ENCODE measurements at regions not wholly inside any gene's neighbourhood (a gene's known extent, or its start where the extent isn't known, plus 50 kb on each side); places are given as distances from the start of the nearest gene placed in this dataset.
"Not testable (repeated sequence)": the region's sequence is repeated elsewhere in the genome, so short reads cannot be mapped to it uniquely, and the experiment has no call there.

GRCh38 chr3:107117922-107118536, 259.2 kb upstream of the CCDC54 start:
- DNase-seq: no peak

GRCh38 chr3:107124885-107125284, 252.4 kb upstream of the CCDC54 start:
- DNase-seq: no peak

GRCh38 chr3:107128946-107129345, 248.3 kb upstream of the CCDC54 start:
- no peak for DNase-seq

GRCh38 chr3:107130089-107130700, 247.0 kb upstream of the CCDC54 start:
- DNase-seq: no peak

GRCh38 chr3:107132674-107133073, 244.6 kb upstream of the CCDC54 start:
- no peak for DNase-seq

- DNase-seq: no peak
These were observed 243.3 kb upstream of the CCDC54 start for GRCh38 chr3:107133891-107134290.

- DNase-seq: no peak
These were observed 235.1 kb upstream of the CCDC54 start for GRCh38 chr3:107142171-107142570.

- no peak for DNase-seq
These were observed 234.3 kb upstream of the CCDC54 start for GRCh38 chr3:107142786-107143575.

GRCh38 chr3:107150675-107151074, 226.6 kb upstream of the CCDC54 start:
- no peak for DNase-seq

GRCh38 chr3:107153981-107154380, 223.3 kb upstream of the CCDC54 start:
- no peak for DNase-seq

- DNase-seq: no peak
These were observed 204.8 kb upstream of the CCDC54 start for GRCh38 chr3:107172411-107172810.

- DNase-seq: no peak
These were observed 192.9 kb upstream of the CCDC54 start for GRCh38 chr3:107184375-107184774.

- DNase-seq: no peak
These were observed 189.0 kb upstream of the CCDC54 start for GRCh38 chr3:107188262-107188661.

GRCh38 chr3:107189158-107189791, 188.0 kb upstream of the CCDC54 start:
- DNase-seq: no peak

- DNase-seq: no peak
These were observed 184.1 kb upstream of the CCDC54 start for GRCh38 chr3:107193116-107193515.

GRCh38 chr3:107198581-107199181, 178.6 kb upstream of the CCDC54 start:
- no peak for DNase-seq

- DNase-seq: no peak
These were observed 176.1 kb upstream of the CCDC54 start for GRCh38 chr3:107201146-107201545.

GRCh38 chr3:107202885-107203284, 174.4 kb upstream of the CCDC54 start:
- not testable (repeated sequence) for DNase-seq

GRCh38 chr3:107204121-107204520, 173.1 kb upstream of the CCDC54 start:
- DNase-seq: no peak

- DNase-seq: no peak
These were observed 171.9 kb upstream of the CCDC54 start for GRCh38 chr3:107205358-107205757.

- no peak for DNase-seq
These were observed 171.1 kb upstream of the CCDC54 start for GRCh38 chr3:107206141-107206540.

GRCh38 chr3:107206945-107207344, 170.3 kb upstream of the CCDC54 start:
- DNase-seq: no peak

- no peak for DNase-seq
These were observed 169.1 kb upstream of the CCDC54 start for GRCh38 chr3:107208100-107208499.
